Pancreas (tissue), 10 donors: ENCODE measurements at regions not wholly inside any gene's neighbourhood (a gene's known extent, or its start where the extent isn't known, plus 50 kb on each side); places are given as distances from the start of the nearest gene placed in this dataset.

ENCODE experiments used
- ATAC-seq, 4 donors: fragments of 200-7000 bp; cut with Tn5 transposase; one replicate each; pipeline versions ENCODE4 v1.8.0 to v1.9.1; 2020; ENCODE audit warnings: mild to moderate bottlenecking in 4 of 4, moderate library complexity in 4 of 4
- DNase-seq, 6 donors: peaks; one replicate each; pipeline ENCODE4 v3.0.0-alpha.2; 2020
- FAIRE-seq: peaks from 2 replicates; lab custom pipeline; 2012; peaks lifted over from hg19 to GRCh38; lab: Jason Lieb, UNC
- H3K27ac ChIP-seq, 4 donors: fragments of 200-600 bp; sonication (generic); 1 replicate in 3 of 4; 2 replicates in 1 of 4; pipeline versions ENCODE4 v1.5.0 to v1.8.0; 2020
- H3K27me3 ChIP-seq, 4 donors: fragments of 200-600 bp; one replicate each; pipeline ENCODE4 v1.8.0; 2021
- H3K36me3 ChIP-seq, 3 donors: fragments of 200-600 bp; sonication (generic) in 1 of 3; one replicate each; pipeline versions ENCODE4 v1.5.0 to v1.8.0; 2020 to 2021
- H3K4me1 ChIP-seq, 3 donors: fragments of 200-600 bp; one replicate each; pipeline ENCODE4 v1.8.0; 2021
- H3K4me3 ChIP-seq, 4 donors: fragments of 200-600 bp; sonication (generic) in 2 of 4; one replicate each; pipeline versions ENCODE4 v1.5.0 to v1.8.0; 2020 to 2021
- H3K9me3 ChIP-seq, 4 donors: fragments of 200-600 bp; one replicate each; pipeline ENCODE4 v1.8.0; 2021
- CTCF ChIP-seq, 4 donors: fragments of 200-600 bp; sonication (generic) in 3 of 4; IDR thresholded peaks; one replicate each; pipeline versions ENCODE4 v1.5.0 to v1.8.0; 2021; ENCODE audit warnings: antibody characterized with exemption in 4 of 4
- WGBS, 2 donors: extraction: QIAGEN DNeasy Blood & Tissue Kit; methylation state at CpG; one replicate each; pipeline ENCODE4 v1.1.7; 2013; 5-methylcytosine and 5-hydroxymethylcytosine counted together
- intact Hi-C, 3 donors: fragments of 100-400 bp; cut with DNase I; formaldehyde crosslinking; loops; one replicate each; pipeline versions ENCODE4 v1.11.1 to v1.14.2; 2022
- donor health status: healthy with polysubstance abuse.
- donor health status: DM: no; HTN: no; CAD: no; lungs with moderate emphysema.
- donor health status: DM: no; HTN: no; CAD: no.
- donor health status: control.
- donor health status: control.
- donor health status: Bipolar disorder and iron deficiency.
- donor health status: DM: yes; HTN: yes; CAD: no.
- donor health status: DM: no; HTN: no; CAD: no.
- donor health status: DM: no; HTN: no; CAD: no.
- donor health status: DM: yes; HTN: yes; CAD: no.

GRCh38 chr14:89566644-89567415 is 149.8 kb upstream of the FOXN3 start:
- FAIRE-seq (no peak), ATAC-seq (no peak), DNase-seq (no peak)
- H3K9me3 ChIP-seq, result no peaks in the 10 kb centered on the region
- no peak overlapping the region for H3K4me3 ChIP-seq
- peaks cover 0 to 4% (median 0%) of the 10 kb centered on the region in 3 donors for H3K4me1 ChIP-seq
- H3K27ac ChIP-seq, result no peak overlapping the region
- H3K27me3 ChIP-seq, result no peaks in the 10 kb centered on the region
- 64 to 93% methylated on average over 3 of the region's 3 CpGs for WGBS, 2 donors
- no peaks in the 10 kb centered on the region for H3K36me3 ChIP-seq
- TF ChIP-seq CTCF (IDR thresholded peaks at IDR 0.05), result no peak
- intact Hi-C loops, result no loop called here

- H3K27ac ChIP-seq, result no peak overlapping the region
- DNase-seq (no peak), FAIRE-seq (no peak), ATAC-seq (no peak)
- H3K4me1 ChIP-seq, result peaks cover 0 to 4% (median 0%) of the 10 kb centered on the region in 3 donors
- H3K9me3 ChIP-seq, result no peaks in the 10 kb centered on the region
- H3K4me3 ChIP-seq, result no peak overlapping the region
- no peaks in the 10 kb centered on the region for H3K27me3 ChIP-seq
- no peaks in the 10 kb centered on the region for H3K36me3 ChIP-seq
- intact Hi-C loops, result no loop called here
- WGBS, 2 donors, result 69 to 74% methylated on average over 5 of the region's 5 CpGs
- no peak for TF ChIP-seq CTCF (IDR thresholded peaks at IDR 0.05)
Observed at GRCh38 chr14:89566180-89566579, 149.1 kb upstream of the FOXN3 start.

- 84 to 88% methylated on average over 5 of the region's 5 CpGs for WGBS, 2 donors
- H3K4me3 ChIP-seq, result no peak overlapping the region
- ATAC-seq, result no peak
- DNase-seq, result no peak
- no peak for TF ChIP-seq CTCF (IDR thresholded peaks at IDR 0.05)
- no peaks in the 10 kb centered on the region for H3K9me3 ChIP-seq
- intact Hi-C loops, result no loop called here
- H3K36me3 ChIP-seq, result no peaks in the 10 kb centered on the region
- FAIRE-seq, result no peak
- H3K27me3 ChIP-seq, result no peaks in the 10 kb centered on the region
- peaks cover 0 to 4% (median 0%) of the 10 kb centered on the region in 3 donors for H3K4me1 ChIP-seq
- no peak overlapping the region for H3K27ac ChIP-seq
Observed at GRCh38 chr14:89565607-89566006, 148.6 kb upstream of the FOXN3 start.

- H3K27ac ChIP-seq, result no peak overlapping the region
- ATAC-seq, result no peak
- intact Hi-C loops, result no loop called here
- no peak for DNase-seq
- FAIRE-seq, result no peak
- no peaks in the 10 kb centered on the region for H3K27me3 ChIP-seq
- no peak for TF ChIP-seq CTCF (IDR thresholded peaks at IDR 0.05)
- H3K4me1 ChIP-seq, result peaks cover 0 to 4% (median 0%) of the 10 kb centered on the region in 3 donors
- H3K9me3 ChIP-seq, result no peaks in the 10 kb centered on the region
- no peak overlapping the region for H3K4me3 ChIP-seq
- no peaks in the 10 kb centered on the region for H3K36me3 ChIP-seq
- WGBS, 2 donors, result 96 to 98% methylated on average over 5 of the region's 5 CpGs
Observed at GRCh38 chr14:89564989-89565388, 148.0 kb upstream of the FOXN3 start.

GRCh38 chr14:89564286-89564957 is 147.4 kb upstream of the FOXN3 start:
- DNase-seq (no peak), ATAC-seq (no peak), FAIRE-seq (no peak)
- WGBS, 2 donors, result 87 to 91% methylated on average over 12 of the region's 12 CpGs
- no peak overlapping the region for H3K4me3 ChIP-seq
- H3K27me3 ChIP-seq, result no peaks in the 10 kb centered on the region
- H3K9me3 ChIP-seq, result no peaks in the 10 kb centered on the region
- H3K36me3 ChIP-seq, result no peaks in the 10 kb centered on the region
- intact Hi-C loops, result no loop called here
- H3K27ac ChIP-seq, result no peak overlapping the region
- no peak for TF ChIP-seq CTCF (IDR thresholded peaks at IDR 0.05)
- peaks cover 0 to 4% (median 0%) of the 10 kb centered on the region in 3 donors for H3K4me1 ChIP-seq
